Renal cortical epithelial cell (primary cell): ENCODE measurements at regions not wholly inside any gene's neighbourhood (a gene's known extent, or its start where the extent isn't known, plus 50 kb on each side); places are given as distances from the start of the nearest gene placed in this dataset.
"Not testable (repeated sequence)": the region's sequence is repeated elsewhere in the genome, so short reads cannot be mapped to it uniquely, and the experiment has no call there.

Source experiments
- DNase-seq: peaks from one replicate; pipeline ENCODE4 v3.0.0-alpha.2; 2011; ENCODE audit warnings: low read depth

DNA sequence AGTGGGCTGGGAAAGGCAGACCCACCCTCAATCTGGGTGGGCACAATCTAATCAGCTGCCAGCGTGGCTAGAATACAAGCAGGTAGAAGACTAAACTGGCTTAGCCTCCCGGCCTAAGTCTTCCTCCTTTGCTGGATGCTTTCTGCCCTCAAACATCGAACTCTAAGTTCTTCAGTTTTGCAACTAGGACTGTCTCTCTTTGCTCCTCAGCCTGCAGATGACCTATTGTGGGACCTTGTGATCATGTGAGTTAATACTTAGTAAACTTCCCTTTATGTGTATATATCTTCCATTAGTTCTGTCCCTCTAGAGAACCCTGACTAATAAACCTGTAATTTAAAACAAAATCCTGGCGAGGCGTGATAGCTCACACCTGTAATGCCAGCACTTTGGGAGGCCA is 51.8 kb upstream of the SLC39A8 start:
- not testable (repeated sequence) for DNase-seq

DNA sequence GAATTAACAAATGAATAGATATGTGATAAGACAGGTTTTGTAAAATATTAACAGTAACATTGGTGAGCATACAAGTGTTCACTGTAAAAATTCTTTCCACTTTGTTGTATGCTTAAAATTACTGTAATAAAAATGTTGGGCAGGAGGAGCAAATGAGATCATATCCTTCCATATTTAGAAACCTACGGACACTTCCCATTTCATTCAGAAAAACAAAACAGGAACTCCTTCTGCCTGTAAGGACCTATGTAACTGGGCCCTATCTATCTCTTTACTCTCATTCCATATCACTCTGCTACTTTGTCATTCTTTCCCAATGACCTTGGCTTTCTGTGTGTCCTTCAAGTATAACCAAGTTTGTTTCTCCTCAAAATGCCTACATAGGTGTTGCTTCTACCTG is 53.7 kb upstream of the SLC39A8 start:
- no peak for DNase-seq

DNA sequence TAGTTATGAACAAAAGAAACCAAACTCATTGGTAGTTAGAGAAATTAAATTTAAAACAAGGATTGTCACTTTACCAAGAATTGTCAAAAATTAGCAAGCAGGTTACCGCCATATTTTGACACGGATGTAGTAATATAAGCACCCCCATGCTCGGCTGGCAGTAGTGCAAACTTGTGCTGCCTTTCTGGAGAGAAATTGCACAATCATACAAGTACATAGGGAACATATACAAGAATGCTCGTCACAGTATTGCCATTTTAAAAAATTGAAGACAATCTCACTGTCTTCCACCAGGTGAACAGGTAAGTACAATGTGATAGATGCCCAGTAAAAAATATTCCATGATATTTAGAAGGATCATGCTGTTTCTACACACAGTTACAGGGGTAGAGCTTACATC is 55.6 kb upstream of the SLC39A8 start:
- no peak for DNase-seq

DNA sequence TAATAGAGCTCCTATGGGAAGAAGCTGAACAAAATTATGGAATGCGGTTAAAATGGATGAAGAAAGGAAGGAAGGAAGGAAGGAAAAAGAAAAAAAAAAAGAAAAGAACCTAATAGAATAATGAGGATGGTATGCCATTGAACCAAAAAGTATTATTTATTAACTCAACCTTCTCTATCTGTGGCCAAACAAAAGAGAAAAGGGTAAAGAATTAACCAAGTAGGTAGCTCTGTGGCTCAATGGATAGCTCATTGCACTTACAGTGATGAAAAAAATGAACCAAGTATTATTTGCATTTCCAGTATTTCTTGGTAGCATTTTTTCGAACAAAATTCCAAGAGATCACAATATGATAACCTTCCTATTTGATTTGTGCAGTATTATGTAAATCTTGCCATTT is 56.9 kb upstream of the SLC39A8 start:
- DNase-seq: peak; percentile 64

DNA sequence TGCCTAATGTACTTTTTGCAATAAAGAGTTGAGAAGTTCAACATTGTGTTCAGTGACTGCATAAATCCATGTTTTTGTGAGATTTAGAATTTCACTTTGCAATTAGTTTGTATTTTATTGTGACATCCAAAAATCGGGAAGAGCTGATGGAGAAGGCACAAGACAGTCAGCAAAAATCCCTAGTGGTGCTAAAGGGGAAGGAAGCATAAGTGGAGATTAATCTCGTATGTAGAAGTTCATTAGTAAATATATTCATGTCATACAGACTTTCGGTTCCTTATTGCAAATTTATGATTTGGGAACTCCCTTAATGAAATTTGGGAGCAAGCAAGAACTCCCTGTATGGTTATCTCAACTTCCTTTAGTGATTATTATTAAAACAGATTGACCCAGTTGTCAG is 57.8 kb upstream of the SLC39A8 start:
- DNase-seq: no peak

DNA sequence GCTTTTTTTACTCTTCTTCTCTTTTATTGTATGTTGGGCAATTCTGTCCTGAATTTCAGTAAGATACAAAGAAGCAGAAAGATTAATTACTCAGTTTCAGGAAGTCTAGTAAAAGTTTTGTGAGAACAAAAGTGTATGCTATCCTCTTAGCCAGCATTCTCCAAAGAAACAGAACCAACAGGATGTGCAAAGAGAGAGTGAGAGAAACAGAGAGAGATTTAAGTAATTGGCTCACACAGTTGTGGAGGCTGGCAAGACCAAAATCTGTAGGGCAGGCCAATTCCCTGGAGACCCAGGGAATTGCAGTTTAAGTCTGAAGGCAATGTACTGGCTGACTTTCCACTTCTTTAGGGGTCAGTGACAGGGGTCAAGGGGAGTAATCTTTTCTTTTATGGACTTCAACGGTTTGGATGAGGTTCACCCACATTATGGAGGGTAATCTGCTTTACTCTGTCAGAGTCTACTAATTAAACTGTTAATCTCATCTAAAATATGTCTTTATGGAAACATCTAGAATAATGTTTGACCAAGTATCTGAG is 59.2 kb upstream of the SLC39A8 start:
- DNase-seq: peak; percentile 26

DNA sequence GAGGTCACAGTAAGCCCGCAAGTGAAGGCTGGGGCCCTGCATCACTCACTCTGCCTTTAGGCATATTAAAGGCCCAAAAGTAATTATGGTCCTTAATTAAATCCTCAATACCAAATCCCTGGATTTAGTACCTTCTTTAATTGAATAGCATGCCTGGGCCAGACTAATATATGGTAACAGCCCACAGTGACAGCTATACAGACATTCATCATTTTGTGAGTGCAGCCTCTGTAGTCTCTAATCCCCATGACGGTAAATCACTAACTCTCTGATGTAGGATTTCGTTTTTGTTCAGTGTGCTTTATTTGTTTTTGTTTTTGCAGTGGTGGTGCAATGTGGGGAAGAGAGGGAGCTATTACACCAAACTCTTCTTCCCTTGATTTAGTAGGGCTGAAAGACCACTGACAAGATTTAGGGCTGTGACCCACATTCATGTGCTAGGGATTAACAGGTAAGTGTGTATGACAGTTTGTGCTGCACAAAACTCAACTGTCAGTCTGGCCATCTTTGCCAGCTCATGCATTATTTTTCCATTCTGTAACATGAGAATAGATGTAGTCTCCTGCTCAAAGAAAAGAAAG is 60.6 kb upstream of the SLC39A8 start:
- DNase-seq: no peak

DNA sequence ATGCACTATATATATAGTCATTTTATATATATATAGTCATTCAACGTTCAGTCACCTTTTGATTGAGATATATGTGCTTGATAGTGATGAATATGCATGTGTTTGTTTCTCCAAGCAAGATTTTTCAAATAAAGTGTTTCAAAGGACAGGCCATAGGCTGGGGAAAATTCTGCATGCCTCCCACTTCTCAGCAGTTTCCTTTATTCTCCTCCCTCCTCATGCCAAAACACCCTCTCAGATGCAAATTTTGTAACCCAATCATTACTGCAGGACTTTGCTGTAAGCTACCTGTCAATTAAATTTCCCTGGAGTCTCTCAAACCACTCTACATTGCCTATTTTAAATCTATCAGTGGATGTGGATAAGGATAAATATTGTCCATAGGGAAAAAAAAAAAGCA is 65.6 kb upstream of the SLC39A8 start:
- not testable (repeated sequence) for DNase-seq

DNA sequence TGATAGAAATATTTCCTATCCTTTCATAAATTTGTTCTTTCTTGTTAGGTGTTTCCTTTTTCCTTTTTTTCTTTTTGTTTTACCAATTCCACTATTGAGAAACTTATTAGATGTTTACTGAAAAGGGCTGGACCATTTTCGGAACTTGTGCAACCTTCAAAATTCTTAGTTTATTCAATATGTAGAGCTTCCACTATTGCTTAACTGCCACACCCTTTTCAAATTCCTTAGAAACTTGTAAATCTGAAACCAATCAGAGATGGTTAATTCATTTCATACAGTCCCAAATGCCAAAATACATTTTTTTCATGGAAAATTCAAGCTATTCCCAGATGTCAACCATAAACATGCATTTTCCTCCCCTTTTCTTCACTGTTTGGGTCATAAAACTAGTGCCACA is 66.1 kb upstream of the SLC39A8 start:
- DNase-seq: no peak

DNA sequence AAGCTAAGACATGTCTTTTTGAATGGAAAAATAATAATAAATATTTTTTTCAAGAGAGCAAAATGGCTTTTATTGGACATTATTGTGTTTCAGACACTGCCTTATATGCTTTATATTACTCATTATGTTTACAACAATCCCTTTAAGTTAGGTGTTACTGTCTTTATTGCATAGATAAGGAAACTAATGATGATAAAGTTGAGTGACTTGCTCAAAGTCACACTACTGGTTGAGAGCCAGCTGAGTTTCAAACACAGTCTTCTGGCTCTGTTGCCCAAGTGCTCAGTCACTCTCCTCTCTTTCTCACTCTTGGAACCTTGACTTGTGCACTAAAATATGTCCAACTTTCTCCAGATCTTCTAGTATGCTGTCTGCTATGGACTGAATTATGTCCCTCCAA is 71.5 kb upstream of the SLC39A8 start:
- no peak for DNase-seq

DNA sequence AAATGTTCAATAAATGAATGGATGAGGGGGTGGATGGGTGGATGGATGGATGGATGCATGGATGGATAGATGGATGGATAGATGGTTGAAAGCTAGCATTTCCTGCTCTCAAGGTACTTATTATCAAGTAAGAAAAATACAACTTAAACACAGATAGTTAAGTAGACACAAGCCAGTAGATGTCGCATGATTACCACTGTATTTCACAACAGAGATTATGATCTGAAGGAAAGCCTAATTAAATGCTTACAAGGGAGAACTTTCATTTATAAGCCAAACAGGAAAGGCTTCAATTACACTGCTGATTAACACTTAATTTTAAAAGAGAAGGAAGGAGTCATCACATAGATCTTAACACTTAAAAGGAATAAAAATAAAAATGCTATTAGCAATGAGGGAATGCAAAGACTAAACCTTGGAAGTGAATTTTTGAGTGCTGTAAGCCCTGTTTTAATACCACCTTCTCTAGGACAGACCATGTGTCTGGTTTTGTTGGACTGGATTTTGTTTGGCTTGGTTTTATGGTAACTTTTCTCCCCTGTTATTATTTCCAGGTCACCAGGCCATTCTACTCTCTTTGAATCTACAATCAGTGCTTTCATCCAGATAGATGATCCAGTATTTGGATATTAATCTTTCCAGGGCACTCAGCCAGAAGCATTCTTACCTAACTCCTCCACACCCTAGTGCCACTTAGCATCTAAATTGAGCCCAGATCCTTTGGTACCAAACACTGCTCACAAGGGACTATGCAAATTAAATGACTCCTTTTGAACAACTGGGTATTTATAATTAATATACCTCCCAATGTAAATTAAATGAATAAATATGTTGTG is 75.5 kb upstream of the SLC39A8 start:
- peak; percentile 28 for DNase-seq

DNA sequence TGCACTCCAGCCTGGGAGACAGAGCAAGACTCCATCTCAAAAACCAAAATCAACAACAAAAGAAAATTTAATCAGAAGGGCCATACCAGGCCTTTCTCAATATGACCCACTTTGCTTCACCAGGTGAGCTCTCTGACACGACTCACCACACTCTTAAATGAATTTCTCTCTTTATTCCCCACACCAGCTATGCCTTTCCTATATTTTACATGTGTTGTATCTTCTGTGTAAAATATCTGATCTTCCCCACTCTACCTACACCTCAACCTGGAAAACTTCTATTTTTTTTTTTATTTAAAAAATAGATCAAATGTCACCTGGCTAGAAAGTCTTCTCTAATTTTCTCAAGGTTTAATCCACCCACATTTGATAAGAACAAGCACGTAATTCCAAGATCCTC is 77.6 kb upstream of the SLC39A8 start:
- DNase-seq: no peak

DNA sequence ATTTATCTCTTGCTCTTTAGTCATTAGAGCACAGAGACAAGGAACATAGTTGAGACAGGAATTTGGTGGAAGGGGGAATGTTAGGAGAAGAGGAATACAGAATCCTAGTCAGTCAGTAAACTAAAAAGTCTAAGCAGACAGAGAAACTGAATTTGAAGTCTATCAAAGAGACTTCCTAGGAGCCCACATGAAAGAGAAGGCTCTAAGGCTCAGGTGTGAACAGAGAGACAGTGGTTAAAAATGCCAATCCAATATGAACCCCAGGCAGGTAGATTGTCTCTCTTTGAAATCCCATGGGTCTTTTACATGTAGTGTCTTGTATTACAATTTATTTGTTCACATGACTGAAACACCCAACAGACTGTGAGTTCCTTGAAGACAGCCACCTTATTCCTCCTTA is 77.8 kb upstream of the NFKB1 start:
- DNase-seq: no peak

DNA sequence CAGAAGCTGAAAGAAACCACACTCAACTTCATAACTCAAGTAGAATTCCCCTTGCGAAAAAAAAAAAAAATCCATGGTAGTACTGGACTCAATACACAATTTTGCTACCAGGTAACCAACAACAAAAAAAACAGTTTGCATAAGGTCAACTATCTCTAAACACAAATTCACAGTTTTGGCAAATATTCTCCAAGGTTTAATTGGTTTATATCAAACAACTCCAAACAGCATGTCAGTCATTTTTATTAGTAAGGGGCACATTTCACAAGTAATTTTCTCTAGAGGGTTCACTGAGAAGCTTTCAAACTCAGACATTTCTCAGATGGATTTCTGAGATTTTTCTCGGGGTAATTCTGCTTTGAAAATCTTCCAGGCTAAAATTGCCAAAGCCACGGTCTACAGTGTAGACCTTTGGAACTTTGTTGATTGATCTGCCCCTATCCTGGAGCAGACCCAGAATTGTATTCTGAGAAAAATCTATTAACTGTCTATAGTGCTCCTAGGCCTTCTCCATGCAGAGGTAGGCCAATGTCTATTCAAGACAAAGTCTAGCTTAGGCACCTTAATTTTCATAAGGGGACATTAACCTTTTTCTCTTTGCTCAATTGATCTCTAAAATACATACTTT is 73.7 kb upstream of the NFKB1 start:
- no peak for DNase-seq

DNA sequence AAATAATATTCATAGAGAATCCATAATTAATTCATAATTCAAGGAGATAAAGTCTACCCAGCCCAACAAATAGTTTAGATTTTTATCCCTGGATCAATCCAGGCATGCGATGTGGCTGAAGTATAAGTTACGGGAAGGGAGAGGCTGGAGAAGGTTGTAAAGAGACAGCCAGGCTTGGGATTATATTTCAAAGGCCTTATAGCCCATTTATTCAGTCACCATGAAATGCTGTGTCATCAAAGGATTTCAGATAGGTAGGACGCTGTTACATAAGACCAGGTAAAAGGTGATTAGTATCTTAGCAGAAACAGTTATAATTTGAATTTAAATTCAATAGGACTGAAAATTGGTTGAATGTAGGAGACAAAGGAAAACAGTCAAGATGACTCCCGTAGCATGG is 73.0 kb upstream of the NFKB1 start:
- no peak for DNase-seq

DNA sequence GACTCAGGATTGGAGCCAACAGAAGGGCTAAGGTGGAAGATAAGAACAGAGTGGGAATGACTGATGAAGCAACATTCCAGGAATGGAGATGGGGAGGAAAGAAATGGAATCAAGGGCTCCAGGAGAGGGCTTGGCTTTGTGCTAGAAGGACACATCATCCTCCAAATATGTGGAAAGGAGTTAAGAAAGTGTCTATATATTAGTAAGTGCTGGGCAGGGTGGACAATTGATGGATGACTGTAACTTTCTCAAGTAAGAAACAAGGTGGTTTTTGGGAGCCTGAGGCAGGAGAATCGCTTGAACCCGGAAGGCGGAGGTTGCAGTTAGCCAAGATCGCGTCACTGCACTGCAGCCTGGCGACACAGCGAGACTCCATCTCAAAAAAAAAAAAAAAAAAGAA is 71.6 kb upstream of the NFKB1 start:
- peak; percentile 89 for DNase-seq

DNA sequence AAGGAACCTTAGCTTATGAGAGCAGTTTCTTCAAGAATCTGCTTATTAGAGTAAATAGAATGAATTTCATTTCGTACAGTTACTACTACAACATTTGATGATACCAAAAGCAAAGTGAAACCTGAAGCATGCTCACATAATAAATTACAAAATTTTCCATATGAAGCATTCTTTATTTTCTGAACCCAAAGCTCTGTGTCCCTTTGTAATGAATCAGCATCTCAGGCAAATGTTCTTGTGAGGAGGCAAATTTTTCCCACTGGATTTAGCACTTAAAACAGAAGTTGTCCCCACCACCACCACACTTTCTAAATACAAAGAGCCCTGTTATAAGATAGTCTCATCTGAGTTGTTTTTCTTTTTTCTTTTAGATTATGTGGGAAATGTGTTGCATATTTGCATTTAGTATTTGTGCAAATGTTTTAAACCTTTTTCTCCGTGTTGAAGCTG is 70.7 kb upstream of the NFKB1 start:
- peak; percentile 33 for DNase-seq

DNA sequence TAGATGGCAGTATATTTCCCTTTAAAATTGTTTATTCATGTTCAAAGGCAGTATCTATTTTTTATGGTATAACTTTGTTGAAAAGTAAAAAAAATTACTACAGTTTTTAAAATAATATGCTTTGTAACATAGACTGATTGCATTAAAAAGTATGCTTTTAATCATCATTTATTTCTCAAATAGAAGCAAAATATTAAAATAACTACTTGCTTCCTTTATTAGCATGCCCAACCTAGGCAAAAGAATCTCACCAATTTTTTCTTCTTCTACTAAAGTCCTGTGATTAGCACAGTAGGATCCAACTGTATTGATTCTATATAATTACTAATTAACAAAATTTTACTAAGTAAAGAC is 69.6 kb upstream of the NFKB1 start:
- DNase-seq: no peak

DNA sequence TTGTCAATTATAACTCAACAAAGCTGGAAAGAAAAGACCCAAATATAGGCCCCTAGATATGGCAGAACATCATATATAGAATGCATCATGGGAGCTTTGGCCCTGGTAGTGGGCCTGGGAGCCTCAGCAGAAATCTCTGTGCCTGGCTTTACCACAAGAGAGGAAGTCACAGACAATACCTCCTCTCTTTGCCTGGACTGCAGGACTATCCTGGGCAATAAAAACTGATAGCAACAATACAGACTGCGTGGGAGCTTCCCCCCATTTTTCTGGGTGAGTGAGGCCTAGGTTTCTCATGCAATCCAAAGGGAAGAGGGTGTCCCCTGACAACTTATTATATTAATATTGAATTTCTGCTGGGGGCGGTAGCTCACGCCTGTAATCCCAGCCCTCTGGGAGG is 64.0 kb upstream of the NFKB1 start:
- DNase-seq: no peak

DNA sequence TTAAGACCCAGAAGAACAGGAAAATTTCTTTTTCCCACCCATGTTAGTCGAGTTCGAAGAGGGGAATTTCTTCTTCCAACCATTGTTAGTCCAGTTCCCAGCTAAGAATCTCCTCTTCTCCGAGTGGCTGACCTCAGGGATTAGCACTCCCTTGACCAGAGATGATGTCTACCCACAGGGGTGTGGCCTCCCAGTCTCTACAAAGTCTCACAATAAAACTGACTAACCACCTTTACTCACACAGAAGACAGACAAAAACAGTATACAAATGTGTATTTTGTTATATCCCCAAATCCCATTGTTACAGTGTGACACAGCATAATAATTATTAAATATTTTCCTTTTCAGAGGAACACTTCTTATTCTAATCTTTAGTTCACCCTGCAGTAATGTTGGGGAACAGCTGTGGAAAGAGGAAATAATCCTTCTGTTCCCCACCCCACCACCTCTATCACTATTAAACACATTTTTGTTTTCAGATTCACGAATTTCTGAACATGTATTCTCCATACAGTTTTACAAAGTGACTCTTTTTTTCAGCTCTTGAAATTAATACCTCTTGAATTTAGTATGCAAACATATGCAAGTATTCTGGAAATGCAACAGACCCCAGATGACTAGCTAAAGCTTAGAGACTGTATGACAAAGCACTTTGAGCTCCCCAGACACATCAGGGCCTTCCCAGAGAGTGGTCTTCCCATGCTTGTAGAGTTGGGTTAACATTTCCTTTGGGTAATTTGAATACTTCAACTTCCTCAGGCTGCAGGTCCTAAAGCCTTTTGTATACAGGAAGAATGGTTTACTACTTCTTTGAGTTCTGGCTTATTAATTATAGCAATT is 62.5 kb upstream of the NFKB1 start:
- peak; percentile 70 for DNase-seq

DNA sequence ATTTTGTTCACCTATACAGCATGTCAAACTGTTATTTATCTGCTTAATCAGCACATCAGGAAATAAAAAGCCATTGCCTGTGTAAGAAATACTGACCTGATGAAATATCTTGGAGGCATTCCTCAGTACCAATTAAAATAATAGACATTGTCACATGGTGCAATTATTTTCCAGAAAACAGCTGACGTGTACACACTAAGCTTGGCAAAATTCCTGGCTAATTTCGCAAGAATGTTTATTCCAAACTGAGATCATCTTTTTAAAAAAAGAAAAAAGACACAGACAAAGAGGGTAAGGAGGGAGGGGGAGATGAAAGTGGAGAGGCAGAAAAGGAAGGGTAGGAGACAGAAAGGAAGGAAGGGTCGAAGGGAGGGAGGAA is 61.9 kb upstream of the NFKB1 start:
- DNase-seq: peak; percentile 98

DNA sequence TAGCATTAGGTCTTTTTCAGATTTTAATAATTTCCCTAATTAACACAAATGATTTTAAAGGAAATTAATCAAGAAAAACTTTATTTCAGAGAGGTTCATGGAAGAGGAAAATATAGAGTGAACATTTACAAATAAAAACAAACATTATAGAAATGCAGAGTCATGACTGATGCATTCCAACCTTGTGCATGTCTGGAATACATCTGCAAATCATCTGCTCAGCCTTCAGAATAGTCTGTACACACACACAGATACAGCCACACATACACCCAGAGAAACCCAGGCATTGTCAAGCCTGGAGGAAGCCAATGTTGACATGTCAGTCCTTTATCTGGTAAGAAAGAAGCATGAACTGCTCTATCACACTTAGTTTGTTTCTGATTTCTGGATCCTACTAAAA is 61.3 kb upstream of the NFKB1 start:
- peak; percentile 75 for DNase-seq
